Brain microvascular endothelial cell (primary cell): ENCODE measurements at regions not wholly inside any gene's neighbourhood (a gene's known extent, or its start where the extent isn't known, plus 50 kb on each side); places are given as distances from the start of the nearest gene placed in this dataset.

Experiments
- DNase-seq: peaks from one replicate; pipeline ENCODE4 v3.0.0-alpha.2; 2020
- H3K27ac ChIP-seq: fragments of 250-450 bp; sonication (Bioruptor Pico); 2 replicates; pipeline ENCODE4 v1.5.1; 2020; ENCODE audit warnings: mild to moderate bottlenecking, moderate library complexity
- H3K27me3 ChIP-seq: fragments of 250-450 bp; sonication (Bioruptor Pico); replicated peaks from 2 replicates; pipeline ENCODE4 v1.5.1; 2020; ENCODE audit warnings: mild to moderate bottlenecking
- H3K36me3 ChIP-seq: fragments of 250-450 bp; sonication (Bioruptor Pico); replicated peaks from 2 replicates; pipeline ENCODE4 v1.5.1; 2020; ENCODE audit warnings: mild to moderate bottlenecking
- H3K4me3 ChIP-seq: 2 replicates; pipeline ENCODE4 v1.5.1; 2011; ENCODE audit warnings: low read depth, mild to moderate bottlenecking, control low read depth, low read length, moderate library complexity
- in situ Hi-C: cut with HindIII; loops from 2 replicates; pipeline ENCODE4 v1.10.0; 2017; ENCODE audit warnings: low sequenced_read_pairs, low pct_ligation_motif_present
- TF ChIP-seq, protein P1 (sequence below): IDR thresholded peaks from 2 replicates; pipeline ENCODE4 v1.5.1; 2011; ENCODE audit warnings: low read depth, mild to moderate bottlenecking, moderate library complexity, low read length, control low read depth, inconsistent platforms; ENCODE audit errors: missing control alignments

DNA sequence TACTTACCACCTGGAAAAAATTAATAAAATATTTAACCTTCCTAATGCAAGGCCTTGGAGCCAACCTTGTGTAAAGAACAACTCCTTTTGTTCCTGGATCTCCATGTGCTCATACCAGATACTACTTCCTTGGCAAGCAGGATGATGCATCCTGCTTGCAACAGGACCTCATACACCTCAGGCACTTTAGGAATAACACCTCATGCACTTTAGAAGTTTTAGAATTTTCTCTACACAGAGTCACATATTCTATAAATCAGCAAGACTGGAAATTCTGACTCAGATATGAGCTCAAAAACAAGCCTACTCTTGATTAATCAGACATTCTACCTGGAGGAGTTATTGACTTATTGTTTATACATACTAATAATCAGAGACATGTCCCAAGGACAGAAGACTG lies 209.6 kb upstream of the CDH10 start:
- no peaks in the 10 kb centered on the region for H3K27me3 ChIP-seq
- H3K36me3 ChIP-seq, result no peaks in the 10 kb centered on the region
- DNase-seq, result no peak
- TF ChIP-seq, protein P1, sequence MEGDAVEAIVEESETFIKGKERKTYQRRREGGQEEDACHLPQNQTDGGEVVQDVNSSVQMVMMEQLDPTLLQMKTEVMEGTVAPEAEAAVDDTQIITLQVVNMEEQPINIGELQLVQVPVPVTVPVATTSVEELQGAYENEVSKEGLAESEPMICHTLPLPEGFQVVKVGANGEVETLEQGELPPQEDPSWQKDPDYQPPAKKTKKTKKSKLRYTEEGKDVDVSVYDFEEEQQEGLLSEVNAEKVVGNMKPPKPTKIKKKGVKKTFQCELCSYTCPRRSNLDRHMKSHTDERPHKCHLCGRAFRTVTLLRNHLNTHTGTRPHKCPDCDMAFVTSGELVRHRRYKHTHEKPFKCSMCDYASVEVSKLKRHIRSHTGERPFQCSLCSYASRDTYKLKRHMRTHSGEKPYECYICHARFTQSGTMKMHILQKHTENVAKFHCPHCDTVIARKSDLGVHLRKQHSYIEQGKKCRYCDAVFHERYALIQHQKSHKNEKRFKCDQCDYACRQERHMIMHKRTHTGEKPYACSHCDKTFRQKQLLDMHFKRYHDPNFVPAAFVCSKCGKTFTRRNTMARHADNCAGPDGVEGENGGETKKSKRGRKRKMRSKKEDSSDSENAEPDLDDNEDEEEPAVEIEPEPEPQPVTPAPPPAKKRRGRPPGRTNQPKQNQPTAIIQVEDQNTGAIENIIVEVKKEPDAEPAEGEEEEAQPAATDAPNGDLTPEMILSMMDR, result no peak
- in situ Hi-C loops, result no loop called here
- H3K4me3 ChIP-seq, result no peak overlapping the region
- H3K27ac ChIP-seq, result no peak overlapping the region

GRCh38 chr5:24850926-24851486 lies 206.2 kb upstream of the CDH10 start:
- Histone ChIP-seq H3K27ac (no peak overlapping the region), H3K36me3 (no peaks in the 10 kb centered on the region), H3K4me3 (no peak overlapping the region), H3K27me3 (no peaks in the 10 kb centered on the region)
- TF ChIP-seq, protein P1, result no peak
- in situ Hi-C loops, result no loop called here
- DNase-seq, result no peak

DNA sequence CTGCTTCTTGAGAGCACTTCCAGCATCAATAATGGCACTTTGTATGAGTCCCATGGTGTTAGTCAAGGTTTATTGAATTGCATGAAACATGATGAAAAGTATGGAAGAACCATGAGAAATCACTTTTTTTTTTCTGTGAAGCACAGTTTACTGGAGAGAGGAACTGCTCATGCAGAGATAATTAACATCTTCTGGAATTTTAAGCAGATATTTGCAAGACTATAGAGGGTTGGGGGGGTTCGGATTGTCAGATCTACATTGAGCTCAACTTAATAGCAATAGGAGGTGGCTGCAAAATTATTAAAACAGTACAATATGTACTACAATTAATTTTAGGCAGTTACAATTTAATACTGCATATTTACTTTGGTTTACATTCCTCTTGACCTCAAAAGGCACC lies 204.4 kb upstream of the CDH10 start:
- no peak overlapping the region for H3K27ac ChIP-seq
- H3K4me3 ChIP-seq, result no peak overlapping the region
- no peaks in the 10 kb centered on the region for H3K27me3 ChIP-seq
- H3K36me3 ChIP-seq, result no peaks in the 10 kb centered on the region
- TF ChIP-seq, protein P1, result no peak
- in situ Hi-C loops, result no loop called here
- DNase-seq, result no peak

- Histone ChIP-seq H3K4me3 (no peak overlapping the region), H3K27me3 (no peaks in the 10 kb centered on the region), H3K27ac (no peak overlapping the region), H3K36me3 (no peaks in the 10 kb centered on the region)
- no peak for DNase-seq
- TF ChIP-seq, protein P1, result no peak
- in situ Hi-C loops, result no loop called here
Measured at GRCh38 chr5:24831989-24832388, 187.2 kb upstream of the CDH10 start.

GRCh38 chr5:24823625-24824024 lies 178.8 kb upstream of the CDH10 start:
- no peak overlapping the region for H3K27ac ChIP-seq
- H3K4me3 ChIP-seq, result no peak overlapping the region
- no peaks in the 10 kb centered on the region for H3K36me3 ChIP-seq
- in situ Hi-C loops, result no loop called here
- TF ChIP-seq, protein P1, result no peak
- H3K27me3 ChIP-seq, result no peaks in the 10 kb centered on the region
- DNase-seq, result no peak

DNA sequence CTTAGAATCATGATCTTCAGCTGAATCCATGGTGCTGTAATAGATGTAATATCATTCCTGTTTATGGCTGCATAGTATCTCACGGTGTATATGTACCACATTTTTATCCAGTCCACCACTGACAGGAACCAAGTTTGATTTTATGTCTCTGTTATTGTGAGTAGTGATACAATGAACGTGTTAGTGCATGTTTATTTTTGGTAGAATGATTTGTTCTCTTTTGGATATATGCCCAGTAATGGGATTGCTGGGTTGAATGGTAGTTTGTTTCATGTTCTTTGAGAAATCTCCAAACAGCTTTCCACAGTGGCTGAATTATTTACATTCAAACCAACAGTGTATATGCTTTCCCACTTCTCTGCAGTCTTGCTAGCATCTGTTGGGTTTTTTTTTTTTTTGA lies 175.1 kb upstream of the CDH10 start:
- in situ Hi-C loops, result no loop called here
- no peak overlapping the region for H3K27ac ChIP-seq
- H3K4me3 ChIP-seq, result no peak overlapping the region
- DNase-seq, result no peak
- TF ChIP-seq, protein P1, result no peak
- H3K36me3 ChIP-seq, result no peaks in the 10 kb centered on the region
- no peaks in the 10 kb centered on the region for H3K27me3 ChIP-seq
